Neural cell (in vitro differentiated cells): ENCODE measurements at regions not wholly inside any gene's neighbourhood (a gene's known extent, or its start where the extent isn't known, plus 50 kb on each side); places are given as distances from the start of the nearest gene placed in this dataset.
"Not testable (repeated sequence)": the region's sequence is repeated elsewhere in the genome, so short reads cannot be mapped to it uniquely, and the experiment has no call there.

ENCODE experiments used
- H2AFZ ChIP-seq: fragments of 200-600, 300-800 bp; sonication (generic), shearing (Covaris generic); 2 replicates; pipeline ENCODE4 v1.6.0; 2014; ENCODE audit warnings: low read depth, mild to moderate bottlenecking, antibody characterized with exemption, low read length, moderate library complexity
- H3F3A ChIP-seq: fragments of 200-600 bp; shearing (Covaris generic); 2 replicates; pipeline ENCODE4 v1.6.1; 2016; ENCODE audit warnings: mild to moderate bottlenecking, moderate library complexity, mixed read lengths, antibody characterized with exemption, low read length; ENCODE audit not compliant: insufficient read depth, poor library complexity, severe bottlenecking
- H3K27ac ChIP-seq: fragments of 200-600, 300-800 bp; sonication (generic), shearing (Covaris generic); 2 replicates; pipeline ENCODE4 v1.5.1; 2014; ENCODE audit warnings: mild to moderate bottlenecking, low read length, moderate library complexity
- H3K27me3 ChIP-seq: fragments of 300-800, 200-600 bp; sonication (generic), shearing (Covaris generic); 2 replicates; pipeline ENCODE4 v1.6.0; 2014; ENCODE audit warnings: mild to moderate bottlenecking, low read depth, low read length, moderate library complexity; ENCODE audit not compliant: insufficient read depth
- H3K36me3 ChIP-seq: fragments of 300-800, 200-600 bp; sonication (generic), shearing (Covaris generic); 2 replicates; pipeline ENCODE4 v1.5.1; 2014; ENCODE audit warnings: mild to moderate bottlenecking, antibody characterized with exemption, low read length, moderate library complexity; ENCODE audit not compliant: insufficient read depth
- H3K4me2 ChIP-seq: fragments of 300-800, 200-600 bp; sonication (generic), shearing (Covaris generic); 2 replicates; pipeline ENCODE4 v1.6.0; 2014; ENCODE audit warnings: mild to moderate bottlenecking, low read length
- H3K4me3 ChIP-seq: fragments of 300-800, 200-600 bp; sonication (generic), shearing (Covaris generic); 2 replicates; pipeline ENCODE4 v1.5.1; 2014; ENCODE audit warnings: mild to moderate bottlenecking, low read length, moderate library complexity
- H3K79me2 ChIP-seq: fragments of 200-600 bp; shearing (Covaris generic); replicated peaks from 2 replicates; pipeline ENCODE4 v1.6.0; 2014; ENCODE audit warnings: mild to moderate bottlenecking, low read length, moderate library complexity; ENCODE audit not compliant: insufficient read depth
- H3K9ac ChIP-seq: fragments of 300-800, 200-600 bp; sonication (generic), shearing (Covaris generic); 2 replicates; pipeline ENCODE4 v1.6.1; 2016; ENCODE audit warnings: mild to moderate bottlenecking, low read length, mixed read lengths
- H3K9me2 ChIP-seq: fragments of 200-600 bp; shearing (Covaris generic); 2 replicates; pipeline ENCODE4 v1.6.1; 2016; ENCODE audit warnings: mild to moderate bottlenecking, low read length, mixed read lengths; ENCODE audit not compliant: insufficient read depth
- H3K9me3 ChIP-seq: fragments of 200-600, 300-800 bp; sonication (generic), shearing (Covaris generic); 2 replicates; pipeline ENCODE4 v1.6.1; 2016; ENCODE audit warnings: mild to moderate bottlenecking, mixed run types, low read length, moderate library complexity, mixed read lengths
- H4K20me1 ChIP-seq: fragments of 200-600 bp; shearing (Covaris generic); 2 replicates; pipeline ENCODE4 v1.6.1; 2016; ENCODE audit warnings: mild to moderate bottlenecking, mixed run types; ENCODE audit not compliant: insufficient read depth
- EP300 ChIP-seq: fragments of 450-650 bp; conservative IDR thresholded peaks from 2 replicates; pipeline ENCODE4 v1.6.1; 2014; ENCODE audit warnings: antibody characterized with exemption, mild to moderate bottlenecking, moderate library complexity; ENCODE audit not compliant: poor library complexity, severe bottlenecking
- EZH2 ChIP-seq: fragments of 200-600, 300-800 bp; shearing (Covaris generic), sonication (generic); IDR thresholded peaks from 2 replicates; pipeline ENCODE4 v1.6.1; 2014; ENCODE audit warnings: antibody characterized with exemption, low read length, borderline replicate concordance, mild to moderate bottlenecking; ENCODE audit not compliant: insufficient read depth, poor library complexity, severe bottlenecking
- MXI1 ChIP-seq: fragments of 450-650 bp; conservative IDR thresholded peaks from 2 replicates; pipeline ENCODE4 v1.6.1; 2014; ENCODE audit warnings: antibody characterized with exemption, mild to moderate bottlenecking; ENCODE audit not compliant: poor library complexity, severe bottlenecking
- POLR2AphosphoS5 ChIP-seq: IDR thresholded peaks from 2 replicates; pipeline ENCODE4 v1.6.1; 2012
- RAD21 ChIP-seq: fragments of 450-650 bp; conservative IDR thresholded peaks from 2 replicates; pipeline ENCODE4 v1.6.1; 2014; ENCODE audit warnings: antibody characterized with exemption, mild to moderate bottlenecking, moderate library complexity
- SMC3 ChIP-seq: fragments of 450-650 bp; conservative IDR thresholded peaks from 2 replicates; pipeline ENCODE4 v1.6.1; 2014; ENCODE audit warnings: antibody characterized with exemption, mild to moderate bottlenecking, moderate library complexity; ENCODE audit not compliant: poor library complexity
- TAF1 ChIP-seq: IDR thresholded peaks from 2 replicates; pipeline ENCODE4 v1.6.1; 2012; ENCODE audit warnings: low read depth
- TF ChIP-seq, protein P1 (sequence below): IDR thresholded peaks from 2 replicates; pipeline ENCODE4 v1.6.1; 2012; ENCODE audit warnings: borderline replicate concordance
- TF ChIP-seq, protein P2 (sequence below): fragments of 450-650 bp; IDR thresholded peaks from 2 replicates; pipeline ENCODE4 v1.5.1; 2014; ENCODE audit warnings: antibody characterized with exemption, mild to moderate bottlenecking, moderate library complexity; ENCODE audit not compliant: poor library complexity, severe bottlenecking

DNA sequence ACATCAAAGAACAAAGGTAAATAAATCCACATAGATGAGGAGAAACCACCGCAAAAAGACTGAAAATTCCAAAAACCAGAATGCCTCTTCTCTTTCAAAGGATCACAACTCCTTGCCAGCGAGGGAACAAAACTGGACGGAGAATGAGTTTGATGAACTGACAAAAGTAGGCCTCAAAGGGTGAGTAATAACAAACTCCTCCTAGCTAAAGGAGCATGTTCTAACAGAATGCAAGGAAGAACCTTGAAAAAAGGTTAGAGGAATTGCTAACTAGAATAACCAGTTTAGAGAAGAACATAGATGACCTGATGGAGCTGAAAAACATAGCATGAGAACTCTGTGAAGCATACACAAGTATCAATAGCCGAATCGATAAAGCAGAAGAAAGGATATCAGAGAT is 122.2 kb upstream of the RAPGEF2 start:
- H3K36me3 ChIP-seq, H3K9me3 ChIP-seq, H3K9ac ChIP-seq, H3F3A ChIP-seq, H4K20me1 ChIP-seq, H3K27me3 ChIP-seq, H3K4me3 ChIP-seq, H3K27ac ChIP-seq, H2AFZ ChIP-seq, H3K9me2 ChIP-seq, H3K4me2 ChIP-seq, H3K79me2 ChIP-seq: not testable (repeated sequence)

DNA sequence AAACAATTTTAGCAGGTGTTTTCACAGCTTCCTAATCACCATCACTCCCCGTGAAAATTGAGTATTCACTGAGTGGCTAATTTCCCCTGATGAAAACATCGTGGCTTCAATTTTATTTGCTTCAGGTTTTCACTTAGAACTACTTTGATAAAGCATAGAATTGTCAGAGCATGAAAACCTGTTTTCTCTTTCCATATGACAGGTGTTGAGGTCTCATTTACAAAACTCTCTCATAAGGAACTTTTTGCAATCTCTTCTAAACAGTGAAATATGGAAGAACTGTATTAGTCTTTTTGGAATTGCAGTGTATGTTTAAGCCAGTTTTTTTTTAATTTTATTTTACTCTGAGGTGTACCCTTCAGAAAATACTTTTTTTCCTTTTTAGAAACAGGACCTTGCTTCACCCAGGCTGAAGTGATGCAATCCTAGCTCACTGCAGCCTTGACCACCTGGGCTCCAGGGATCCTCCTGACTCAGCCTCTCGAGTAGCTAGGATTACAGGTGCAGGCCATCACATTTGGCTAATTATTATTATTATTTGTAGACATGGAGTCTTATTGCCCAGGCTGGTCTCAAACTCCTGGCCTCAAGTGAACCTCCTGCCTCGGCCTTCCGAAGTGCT is 111.2 kb upstream of the RAPGEF2 start:
- no peaks in the 10 kb centered on the region for H3K27me3 ChIP-seq
- H3K9me2 ChIP-seq = no peaks in the 10 kb centered on the region
- H3K36me3 ChIP-seq = no peaks in the 10 kb centered on the region
- H3K79me2 ChIP-seq = no peaks in the 10 kb centered on the region
- H3K9ac ChIP-seq = no peak overlapping the region
- no peaks in the 10 kb centered on the region for H4K20me1 ChIP-seq
- H3K27ac ChIP-seq = no peak overlapping the region
- H2AFZ ChIP-seq = no peak overlapping the region
- H3K4me3 ChIP-seq = no peak overlapping the region
- H3K9me3 ChIP-seq = no peaks in the 10 kb centered on the region
- TF ChIP-seq RAD21 = no peak
- no peak for TF ChIP-seq MXI1
- TF ChIP-seq SMC3 = no peak
- no peak for TF ChIP-seq EZH2
- no peak for TF ChIP-seq EP300
- TF ChIP-seq POLR2AphosphoS5 = no peak
- TF ChIP-seq, protein P1, sequence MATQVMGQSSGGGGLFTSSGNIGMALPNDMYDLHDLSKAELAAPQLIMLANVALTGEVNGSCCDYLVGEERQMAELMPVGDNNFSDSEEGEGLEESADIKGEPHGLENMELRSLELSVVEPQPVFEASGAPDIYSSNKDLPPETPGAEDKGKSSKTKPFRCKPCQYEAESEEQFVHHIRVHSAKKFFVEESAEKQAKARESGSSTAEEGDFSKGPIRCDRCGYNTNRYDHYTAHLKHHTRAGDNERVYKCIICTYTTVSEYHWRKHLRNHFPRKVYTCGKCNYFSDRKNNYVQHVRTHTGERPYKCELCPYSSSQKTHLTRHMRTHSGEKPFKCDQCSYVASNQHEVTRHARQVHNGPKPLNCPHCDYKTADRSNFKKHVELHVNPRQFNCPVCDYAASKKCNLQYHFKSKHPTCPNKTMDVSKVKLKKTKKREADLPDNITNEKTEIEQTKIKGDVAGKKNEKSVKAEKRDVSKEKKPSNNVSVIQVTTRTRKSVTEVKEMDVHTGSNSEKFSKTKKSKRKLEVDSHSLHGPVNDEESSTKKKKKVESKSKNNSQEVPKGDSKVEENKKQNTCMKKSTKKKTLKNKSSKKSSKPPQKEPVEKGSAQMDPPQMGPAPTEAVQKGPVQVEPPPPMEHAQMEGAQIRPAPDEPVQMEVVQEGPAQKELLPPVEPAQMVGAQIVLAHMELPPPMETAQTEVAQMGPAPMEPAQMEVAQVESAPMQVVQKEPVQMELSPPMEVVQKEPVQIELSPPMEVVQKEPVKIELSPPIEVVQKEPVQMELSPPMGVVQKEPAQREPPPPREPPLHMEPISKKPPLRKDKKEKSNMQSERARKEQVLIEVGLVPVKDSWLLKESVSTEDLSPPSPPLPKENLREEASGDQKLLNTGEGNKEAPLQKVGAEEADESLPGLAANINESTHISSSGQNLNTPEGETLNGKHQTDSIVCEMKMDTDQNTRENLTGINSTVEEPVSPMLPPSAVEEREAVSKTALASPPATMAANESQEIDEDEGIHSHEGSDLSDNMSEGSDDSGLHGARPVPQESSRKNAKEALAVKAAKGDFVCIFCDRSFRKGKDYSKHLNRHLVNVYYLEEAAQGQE = no peak
- TF ChIP-seq, protein P2, sequence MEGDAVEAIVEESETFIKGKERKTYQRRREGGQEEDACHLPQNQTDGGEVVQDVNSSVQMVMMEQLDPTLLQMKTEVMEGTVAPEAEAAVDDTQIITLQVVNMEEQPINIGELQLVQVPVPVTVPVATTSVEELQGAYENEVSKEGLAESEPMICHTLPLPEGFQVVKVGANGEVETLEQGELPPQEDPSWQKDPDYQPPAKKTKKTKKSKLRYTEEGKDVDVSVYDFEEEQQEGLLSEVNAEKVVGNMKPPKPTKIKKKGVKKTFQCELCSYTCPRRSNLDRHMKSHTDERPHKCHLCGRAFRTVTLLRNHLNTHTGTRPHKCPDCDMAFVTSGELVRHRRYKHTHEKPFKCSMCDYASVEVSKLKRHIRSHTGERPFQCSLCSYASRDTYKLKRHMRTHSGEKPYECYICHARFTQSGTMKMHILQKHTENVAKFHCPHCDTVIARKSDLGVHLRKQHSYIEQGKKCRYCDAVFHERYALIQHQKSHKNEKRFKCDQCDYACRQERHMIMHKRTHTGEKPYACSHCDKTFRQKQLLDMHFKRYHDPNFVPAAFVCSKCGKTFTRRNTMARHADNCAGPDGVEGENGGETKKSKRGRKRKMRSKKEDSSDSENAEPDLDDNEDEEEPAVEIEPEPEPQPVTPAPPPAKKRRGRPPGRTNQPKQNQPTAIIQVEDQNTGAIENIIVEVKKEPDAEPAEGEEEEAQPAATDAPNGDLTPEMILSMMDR = no peak
- no peaks in the 10 kb centered on the region for H3F3A ChIP-seq
- H3K4me2 ChIP-seq = no peak overlapping the region

DNA sequence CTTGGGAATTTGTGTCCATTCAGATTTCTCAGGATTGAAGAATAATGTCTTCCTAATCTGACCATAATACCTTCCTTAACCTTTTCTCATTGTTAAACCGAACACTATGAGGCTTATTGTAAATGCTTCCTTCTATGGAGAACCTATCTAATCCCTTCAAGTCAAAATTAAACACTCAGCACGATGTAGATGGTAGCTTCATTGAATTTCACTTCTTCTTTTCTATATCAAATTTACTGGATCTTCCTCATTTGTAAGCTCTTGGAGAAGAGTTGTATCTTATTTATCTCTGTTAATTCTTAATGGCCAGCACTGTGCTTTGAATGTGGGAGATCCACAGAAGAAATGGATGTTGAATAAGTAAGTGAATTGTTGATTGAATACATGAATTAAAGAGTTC is 109.0 kb upstream of the RAPGEF2 start:
- H2AFZ ChIP-seq = no peak overlapping the region
- H3K36me3 ChIP-seq = no peaks in the 10 kb centered on the region
- H3K9ac ChIP-seq = no peak overlapping the region
- H3F3A ChIP-seq = no peaks in the 10 kb centered on the region
- H3K79me2 ChIP-seq = no peaks in the 10 kb centered on the region
- H4K20me1 ChIP-seq = no peaks in the 10 kb centered on the region
- H3K9me2 ChIP-seq = no peaks in the 10 kb centered on the region
- H3K27ac ChIP-seq = no peak overlapping the region
- H3K9me3 ChIP-seq = no peaks in the 10 kb centered on the region
- no peaks in the 10 kb centered on the region for H3K27me3 ChIP-seq
- H3K4me3 ChIP-seq = no peak overlapping the region
- H3K4me2 ChIP-seq = no peak overlapping the region
- TF ChIP-seq MXI1 (no peak), SMC3 (no peak), RAD21 (no peak), POLR2AphosphoS5 (no peak), EZH2 (no peak), EP300 (no peak), TAF1 (no peak)
- TF ChIP-seq, protein P2 = no peak
- TF ChIP-seq, protein P1 = no peak
